Esophagus muscularis mucosa (tissue), 3 donors: ENCODE measurements at regions not wholly inside any gene's neighbourhood (a gene's known extent, or its start where the extent isn't known, plus 50 kb on each side); places are given as distances from the start of the nearest gene placed in this dataset.

ENCODE experiments used
- CTCF ChIP-seq, 3 experiments: fragments of 200-600 bp in 2 of 3; fragments of 450-650 bp in 1 of 3; sonication (generic) in 2 of 3; IDR thresholded peaks; one replicate each; pipeline ENCODE4 v1.5.1; 2017 to 2019; ENCODE audit warnings: antibody characterized with exemption in 3 of 3, mild to moderate bottlenecking in 2 of 3, moderate library complexity in 1 of 3
- POLR2A ChIP-seq: fragments of 450-650 bp; IDR thresholded peaks from one replicate; pipeline ENCODE4 v1.6.1; 2017; ENCODE audit warnings: antibody characterized with exemption, moderate library complexity, mild to moderate bottlenecking, low read depth
- POLR2AphosphoS5 ChIP-seq, 2 donors: sonication (generic); formaldehyde crosslinking; IDR thresholded peaks; one replicate each; pipeline ENCODE4 v1.6.1; 2017; ENCODE audit warnings: antibody characterized with exemption in 2 of 2

GRCh38 chr3:26474706-26475105 lies 147.9 kb upstream of the LRRC3B start:
- TF ChIP-seq CTCF (IDR thresholded peaks at IDR 0.05) (no peak), POLR2AphosphoS5 (IDR thresholded peaks at IDR 0.05) (no peak), POLR2A (no peak)
